SK-MEL-5 (cell line): ENCODE measurements at regions not wholly inside any gene's neighbourhood (a gene's known extent, or its start where the extent isn't known, plus 50 kb on each side); places are given as distances from the start of the nearest gene placed in this dataset.

Experiments used
- DNase-seq: peaks from one replicate; pipeline ENCODE4 v3.0.0-alpha.2; 2016; ENCODE audit warnings: low read depth, low spot score
- in situ Hi-C: cut with HindIII; loops from 2 replicates; pipeline ENCODE4 v1.10.0; 2016; ENCODE audit warnings: low sequenced_read_pairs, high pct_unique_total_duplicates, low pct_unique_long_range_greater_than_20kb

DNA sequence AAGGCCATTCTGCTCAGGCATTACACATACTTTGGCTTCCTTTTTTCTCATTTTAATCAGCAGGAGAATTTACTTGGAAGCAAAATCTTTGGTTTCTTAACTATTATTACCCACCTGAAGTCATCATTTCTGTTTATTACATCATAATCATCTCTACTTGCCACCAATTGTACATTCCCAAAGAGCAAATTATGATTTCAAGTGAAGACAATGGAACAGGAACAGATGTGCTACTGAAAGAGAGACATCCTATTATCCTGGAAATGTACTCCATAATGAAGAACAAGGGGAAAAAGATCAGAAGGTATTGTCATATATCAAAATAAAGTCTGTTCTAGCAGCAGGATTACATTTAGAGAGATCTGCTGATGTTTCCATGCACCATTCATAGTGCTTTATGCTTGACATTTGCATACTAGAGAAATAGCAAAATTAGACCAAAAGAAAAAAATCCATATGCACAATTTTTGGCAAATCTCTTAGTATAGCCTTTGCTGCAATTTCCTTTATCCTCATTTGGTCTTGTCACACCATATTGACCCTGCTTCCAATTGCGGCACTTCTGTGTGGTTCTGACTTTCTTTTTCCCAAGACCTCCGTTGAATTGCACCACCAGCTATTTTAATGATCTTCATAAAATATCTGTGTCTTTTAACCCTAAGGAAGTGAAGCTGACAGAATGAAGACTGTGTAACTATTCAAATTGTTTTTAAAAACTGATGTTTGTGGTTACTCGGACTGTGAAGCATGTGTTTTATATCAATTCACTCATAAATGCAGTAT, 683.8 kb downstream of the ZNF385D start:
- in situ Hi-C loops, result no loop called here
- DNase-seq, result no peak

DNA sequence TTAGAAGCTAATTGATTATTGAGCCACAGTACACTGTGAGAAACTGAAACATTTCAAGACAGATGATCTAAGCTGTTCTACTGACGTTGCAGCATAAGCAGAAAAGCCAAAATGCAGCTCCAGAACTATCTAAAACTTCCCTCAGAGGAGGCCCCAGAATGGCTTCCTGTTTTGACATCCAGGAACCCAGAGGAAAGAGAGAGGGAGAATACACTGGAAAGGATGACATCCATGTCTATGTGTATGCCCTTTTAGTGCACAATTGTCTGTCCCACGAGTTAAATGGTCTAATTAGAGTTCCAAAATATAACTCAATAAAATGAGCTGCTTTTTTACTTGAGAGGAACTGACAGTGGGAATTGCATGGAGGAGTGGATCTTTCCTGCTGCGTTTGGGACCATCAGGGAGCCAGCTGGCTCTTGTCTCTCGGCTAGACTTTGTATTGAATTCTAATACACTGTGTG, 688.1 kb downstream of the ZNF385D start:
- in situ Hi-C loops, result no loop called here
- no peak for DNase-seq

DNA sequence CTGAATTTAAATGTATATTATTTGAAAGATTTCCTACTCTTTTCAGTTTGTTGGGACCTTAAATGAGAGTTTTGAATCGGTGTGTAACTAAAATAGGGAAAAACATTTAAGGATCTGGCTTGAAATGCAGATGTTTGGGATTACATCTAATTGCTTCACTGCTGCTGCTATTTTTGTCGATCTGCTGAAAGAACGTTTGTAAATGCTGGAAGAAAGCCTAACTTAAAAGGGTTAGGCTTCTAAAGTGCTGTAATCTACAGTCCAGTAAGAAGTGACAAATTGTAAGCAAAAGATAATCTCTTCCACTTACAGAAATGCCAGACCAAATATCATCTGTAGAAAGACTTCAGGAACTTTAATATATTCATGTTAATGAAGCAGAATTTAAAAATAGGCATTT, 691.6 kb downstream of the ZNF385D start:
- in situ Hi-C loops, result no loop called here
- DNase-seq, result no peak

DNA sequence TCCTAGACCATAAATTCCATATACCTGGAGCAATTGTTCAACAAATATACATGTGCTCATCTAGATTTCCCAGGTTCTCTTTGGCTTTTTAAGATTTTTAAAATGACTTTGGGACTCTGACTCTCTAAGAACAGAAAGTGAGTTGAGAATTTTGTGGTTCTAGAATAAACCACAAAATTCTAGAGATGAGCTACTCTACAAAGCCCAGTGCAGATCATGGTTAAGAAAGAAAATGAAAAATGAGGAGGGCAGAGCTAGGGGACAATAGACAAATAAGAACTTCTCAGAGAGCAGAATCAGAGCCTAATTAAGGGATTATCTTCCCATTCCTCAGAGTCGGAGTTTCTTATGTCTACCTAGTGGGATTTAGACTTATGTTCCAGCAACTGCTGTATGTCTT, 694.7 kb downstream of the ZNF385D start:
- in situ Hi-C loops, result no loop called here
- DNase-seq, result no peak

DNA sequence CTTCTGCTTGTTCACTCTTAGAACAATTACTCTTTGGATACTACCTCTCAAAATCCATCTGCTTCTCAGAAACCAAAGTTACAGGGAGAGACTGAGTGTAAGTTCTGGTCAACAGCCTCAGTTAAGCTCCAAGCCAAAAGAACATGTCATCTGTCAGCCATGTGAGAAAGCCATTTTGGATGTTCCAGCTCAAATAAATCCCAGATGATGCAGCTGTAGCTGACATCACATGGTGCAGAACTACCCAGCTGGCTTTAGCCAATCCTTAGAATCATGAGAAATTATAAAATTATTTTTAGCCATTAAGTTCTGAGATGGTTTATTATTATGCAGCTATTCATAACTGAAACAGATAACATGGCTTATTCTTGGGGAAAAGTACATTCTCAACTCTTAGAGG, 696.0 kb downstream of the ZNF385D start:
- DNase-seq, result no peak
- in situ Hi-C loops, result no loop called here

DNA sequence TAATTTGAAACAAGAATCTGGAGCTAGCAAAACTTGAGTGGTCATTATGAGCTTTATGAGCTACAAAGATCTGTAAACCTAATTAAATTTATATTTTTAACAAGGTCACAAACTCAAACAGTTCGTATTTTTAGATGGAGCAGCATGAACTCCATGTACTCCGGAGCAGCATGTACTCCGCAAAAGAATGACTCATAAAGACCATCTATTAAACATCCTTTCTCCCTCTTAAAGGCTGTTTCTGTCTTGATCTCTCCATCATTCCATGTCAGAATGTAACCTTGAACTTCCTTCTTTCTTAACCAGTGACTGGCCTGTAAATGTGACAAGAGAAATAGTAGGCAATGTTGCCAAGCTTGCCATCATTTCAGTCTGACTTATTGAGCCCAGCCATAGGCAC, 696.9 kb downstream of the ZNF385D start:
- no peak for DNase-seq
- in situ Hi-C loops, result no loop called here

DNA sequence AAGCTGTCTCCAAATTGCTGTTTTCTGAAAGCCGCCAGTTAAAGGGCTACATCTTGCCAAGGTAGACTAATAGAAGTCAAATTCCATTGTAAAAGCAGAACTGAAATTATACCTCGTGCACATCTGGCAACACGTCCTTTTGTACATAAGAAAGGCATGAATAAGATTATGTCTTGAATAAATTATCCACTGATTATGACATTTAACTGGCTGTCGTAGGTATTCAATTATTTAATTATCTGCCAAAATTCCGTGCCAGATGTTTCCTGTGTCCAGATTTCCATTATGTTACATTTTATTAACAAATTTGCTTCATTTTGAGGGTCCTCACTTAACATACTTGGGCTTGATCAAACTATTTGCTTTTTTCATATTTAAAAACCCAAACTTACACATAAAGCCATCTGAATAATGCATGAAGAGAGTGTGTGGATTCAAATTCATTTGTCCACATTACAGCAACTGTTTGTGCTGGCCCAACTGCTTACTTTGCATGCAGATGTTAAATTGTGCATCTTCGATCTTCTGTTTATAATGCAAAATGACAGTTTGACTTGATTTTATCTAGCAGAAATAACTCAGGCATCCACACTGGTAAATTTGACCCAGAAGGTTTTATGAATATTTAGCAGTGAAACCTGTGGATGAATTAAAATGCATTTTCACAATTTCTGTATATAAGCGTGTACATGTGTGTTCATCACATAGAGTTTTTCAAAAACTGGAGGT, 701.5 kb downstream of the ZNF385D start:
- in situ Hi-C loops, result no loop called here
- DNase-seq, result no peak

DNA sequence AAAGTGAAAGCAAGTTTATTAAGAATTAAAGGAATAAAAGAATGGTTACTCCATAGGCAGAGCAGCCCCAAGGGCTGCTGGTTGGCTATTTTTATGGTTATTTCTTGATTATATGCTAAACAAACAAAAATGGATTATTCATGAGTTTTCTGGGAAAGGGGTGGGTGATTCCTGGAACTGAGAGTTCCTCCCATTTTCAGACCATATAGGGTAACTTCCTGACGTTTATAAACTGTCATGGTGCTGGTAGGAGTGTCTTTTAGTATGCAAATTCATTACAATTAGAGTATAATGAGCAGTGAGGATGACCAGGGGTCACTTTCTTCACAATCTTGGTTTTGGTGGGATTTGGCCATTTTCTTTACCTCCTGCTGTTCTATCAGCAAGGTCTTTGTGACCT, 707.9 kb downstream of the ZNF385D start:
- in situ Hi-C loops, result no loop called here

DNA sequence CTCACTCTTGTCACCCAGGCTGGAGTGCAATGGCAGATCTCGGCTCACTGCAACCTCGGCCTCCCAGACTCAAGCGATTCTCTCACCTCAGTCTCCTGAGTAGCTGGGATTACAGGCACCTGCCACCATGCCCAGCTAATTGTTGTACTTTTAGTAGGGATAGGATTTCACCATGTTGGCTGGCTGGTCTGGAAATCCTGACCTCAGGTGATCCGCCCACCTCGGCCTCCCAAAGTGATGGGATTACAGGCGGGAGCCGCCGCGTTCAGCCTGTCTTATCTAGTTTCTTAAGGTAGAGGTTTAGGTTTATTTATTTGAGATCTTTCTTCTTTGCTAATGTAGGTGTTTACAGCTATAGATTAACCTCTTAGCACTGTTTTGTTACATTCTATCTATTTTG, 708.8 kb downstream of the ZNF385D start:
- in situ Hi-C loops, result no loop called here

More for the DNA sequence above, 707.9 kb downstream of the ZNF385D start:
- DNase-seq, result no peak

DNA sequence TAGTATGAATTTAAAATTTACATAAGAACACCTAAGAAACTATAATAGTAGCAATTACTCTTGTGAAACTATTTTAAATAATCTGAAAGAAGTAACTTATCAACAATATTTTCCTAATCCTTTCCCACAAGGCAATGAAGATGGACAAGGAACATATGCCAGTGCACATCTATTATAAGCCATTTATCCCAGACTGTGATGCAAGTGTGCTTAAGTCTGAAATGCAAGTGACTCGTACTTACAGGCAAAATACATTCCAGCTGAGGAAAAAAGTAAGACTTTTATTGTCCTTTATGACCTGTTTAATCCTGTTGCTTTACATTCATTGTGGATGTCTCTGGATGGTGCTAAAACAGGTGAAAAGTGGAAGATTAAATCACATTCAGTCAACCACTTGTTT, 709.4 kb downstream of the ZNF385D start:
- in situ Hi-C loops, result no loop called here
- no peak for DNase-seq

More for the DNA sequence above, 708.8 kb downstream of the ZNF385D start:
- DNase-seq, result no peak

DNA sequence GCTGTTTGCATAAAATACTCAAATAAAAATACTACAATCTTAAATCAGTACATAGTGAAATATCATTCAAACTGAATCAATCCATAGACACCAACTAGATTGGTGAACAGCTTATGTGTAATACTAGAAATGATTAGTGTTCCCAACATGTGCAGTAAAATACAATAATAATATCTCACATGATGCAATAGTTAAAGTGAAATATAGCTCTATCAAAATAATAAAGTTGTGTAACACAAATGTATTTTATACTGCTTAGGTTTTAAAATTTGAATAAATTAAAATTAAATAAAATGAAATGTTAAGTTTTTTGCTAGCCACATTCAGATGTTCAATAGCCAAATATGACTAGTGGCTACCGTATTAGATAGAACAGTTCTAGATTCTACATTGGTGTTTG, 714.1 kb downstream of the ZNF385D start:
- in situ Hi-C loops, result no loop called here
- DNase-seq, result no peak

DNA sequence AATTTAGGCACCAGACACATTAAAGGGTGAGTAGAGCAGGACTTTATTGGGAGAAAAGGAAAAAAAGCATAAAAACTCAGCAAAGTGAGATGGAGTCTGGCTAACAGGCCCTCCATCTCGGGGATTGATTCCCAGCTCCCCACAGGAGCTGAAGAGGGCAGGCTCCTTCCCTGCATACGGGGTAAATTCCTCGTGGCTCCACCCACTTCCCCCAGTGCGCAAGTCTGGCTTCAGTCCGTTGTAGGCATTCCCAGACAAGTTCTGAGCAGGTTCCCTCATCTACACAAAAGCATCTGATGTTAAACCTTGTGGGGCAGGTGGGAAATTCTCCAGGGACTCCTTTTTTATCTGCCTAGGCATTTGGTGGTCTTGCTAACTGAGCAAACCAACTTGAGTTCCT, 722.6 kb downstream of the ZNF385D start:
- in situ Hi-C loops, result no loop called here
- no peak for DNase-seq

DNA sequence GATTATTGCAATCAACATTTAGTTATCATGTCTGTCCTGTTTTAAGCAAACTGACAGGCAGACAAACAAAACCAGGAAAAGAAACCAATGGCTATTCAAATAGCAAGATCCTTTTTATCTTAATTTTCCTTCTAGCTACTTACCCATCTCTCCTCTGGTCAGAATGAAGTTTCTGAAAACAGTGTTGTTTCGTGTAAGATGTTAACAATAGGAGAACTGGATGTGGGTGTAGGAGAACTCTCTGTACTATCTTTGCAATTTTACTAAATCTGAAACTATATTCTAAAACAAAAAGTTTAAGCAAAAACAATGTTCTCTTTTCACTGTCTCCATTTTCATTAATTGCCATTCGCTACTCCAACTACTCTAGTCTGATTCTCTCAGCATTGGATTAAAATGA, 726.4 kb downstream of the ZNF385D start:
- in situ Hi-C loops, result no loop called here
- no peak for DNase-seq

DNA sequence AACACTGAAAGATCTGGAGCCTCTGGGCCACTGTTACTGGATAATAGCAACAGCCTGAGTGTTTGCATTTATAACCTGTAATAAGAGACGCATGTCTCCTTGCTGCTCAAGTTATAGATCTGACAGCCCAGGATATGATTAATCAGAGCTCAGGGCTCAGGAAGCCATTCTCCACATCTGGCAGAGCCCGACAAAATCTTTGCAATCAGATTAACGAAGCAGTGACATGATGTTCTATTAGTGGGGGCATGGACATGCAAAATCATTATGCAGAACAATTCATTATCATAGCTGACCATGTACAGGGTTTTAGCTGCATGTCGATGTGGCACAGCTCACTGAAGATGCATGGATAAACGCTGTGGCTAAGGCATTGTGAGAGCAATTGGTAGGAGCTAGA, 730.3 kb downstream of the ZNF385D start:
- in situ Hi-C loops, result no loop called here
- DNase-seq, result no peak

DNA sequence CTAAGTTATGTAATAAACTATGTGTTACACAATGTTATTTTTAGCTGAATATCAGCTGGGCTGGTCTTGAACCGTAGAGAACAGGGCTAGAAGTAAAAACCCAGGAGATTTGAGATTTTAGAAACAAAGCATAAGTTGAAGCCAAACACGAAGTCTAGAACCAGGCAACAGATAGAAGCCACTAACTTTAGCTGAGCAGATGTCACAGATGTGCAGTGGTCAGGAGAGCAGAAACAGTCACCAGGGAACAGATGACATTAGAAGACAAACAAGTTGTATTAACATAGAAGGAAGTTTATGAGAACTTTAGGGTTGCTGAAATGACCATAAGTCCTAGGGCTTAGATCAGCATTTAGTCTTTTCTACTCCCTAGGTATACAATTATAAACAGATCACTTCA, 731.0 kb downstream of the ZNF385D start:
- in situ Hi-C loops, result no loop called here
- DNase-seq, result no peak

DNA sequence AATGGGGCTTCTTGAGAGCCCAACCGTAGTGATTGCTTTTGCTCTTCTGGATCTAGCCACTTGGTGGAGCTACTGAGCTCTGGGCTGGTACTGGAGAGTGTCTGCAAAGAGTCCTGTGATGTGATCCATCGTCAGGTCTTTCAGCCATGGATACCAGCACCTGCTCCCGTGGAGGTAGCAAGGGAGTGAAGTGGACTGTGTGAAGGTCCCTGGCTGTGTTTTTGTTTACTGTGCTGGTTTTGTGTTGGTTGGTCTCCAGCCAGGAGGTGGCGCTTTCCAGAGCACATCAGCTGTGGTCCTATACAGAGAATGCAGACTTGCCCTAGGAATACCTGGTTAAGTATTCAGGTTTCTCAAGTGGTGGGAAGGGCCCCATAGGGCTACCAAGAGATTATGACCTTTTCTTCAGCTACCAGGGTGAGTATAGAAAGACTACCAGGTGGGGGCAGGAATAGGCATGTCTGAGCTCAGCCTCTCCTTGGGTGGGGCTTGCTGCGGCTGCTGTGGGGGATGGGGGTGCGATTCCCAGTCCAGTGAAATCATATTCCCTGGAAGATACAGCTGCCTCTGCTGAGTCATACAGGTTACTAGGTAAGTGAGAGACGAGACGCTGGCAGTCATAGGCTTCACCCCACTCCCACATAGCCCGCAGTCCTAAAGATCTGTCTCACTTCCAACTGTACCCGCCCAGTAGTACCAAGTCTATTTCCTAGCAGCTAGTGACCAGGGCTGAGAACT, 733.7 kb downstream of the ZNF385D start:
- in situ Hi-C loops, result no loop called here
- peak; percentile 49 for DNase-seq

DNA sequence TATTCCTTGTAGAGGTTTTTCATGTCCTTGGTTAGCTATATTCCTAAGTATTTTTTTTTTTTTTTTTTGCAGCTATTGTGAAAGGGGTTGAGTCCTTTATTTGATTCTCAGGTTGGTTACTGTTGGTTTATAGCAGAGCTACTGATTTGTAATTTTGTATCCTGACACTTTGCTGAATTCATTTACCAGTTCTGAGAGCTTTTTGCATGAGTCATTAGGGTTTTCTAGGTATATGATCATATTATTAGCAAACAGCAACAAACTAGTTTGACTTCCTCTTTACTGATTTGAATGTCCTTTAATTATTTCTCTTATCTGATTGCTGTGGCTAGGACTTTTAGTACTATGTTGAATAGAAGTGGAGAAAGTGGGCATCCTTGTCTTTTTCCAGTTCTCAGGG, 737.4 kb downstream of the ZNF385D start:
- in situ Hi-C loops, result no loop called here
- no peak for DNase-seq

DNA sequence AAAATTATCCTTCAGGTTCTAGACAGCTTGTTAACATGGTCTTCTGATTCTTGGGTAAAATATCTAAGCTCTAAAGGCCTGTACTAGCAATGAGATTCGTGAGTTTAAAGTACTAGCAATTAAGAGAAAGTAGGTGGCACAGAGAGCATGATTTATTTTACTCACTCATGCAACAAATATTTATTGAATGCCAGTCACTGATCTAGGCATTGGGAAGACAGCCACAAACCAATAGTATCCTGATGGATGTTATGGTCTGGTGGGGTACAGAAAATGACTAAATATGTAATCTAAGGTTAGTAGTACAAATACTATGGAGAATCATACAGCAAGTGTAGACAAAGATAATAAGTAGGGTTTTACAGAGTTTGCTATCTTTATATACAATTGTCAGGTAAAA, 751.3 kb downstream of the ZNF385D start:
- no peak for DNase-seq
- in situ Hi-C loops, result no loop called here
